GM23338 (cell line): ENCODE measurements at regions not wholly inside any gene's neighbourhood (a gene's known extent, or its start where the extent isn't known, plus 50 kb on each side); places are given as distances from the start of the nearest gene placed in this dataset.

Experiments
- ATAC-seq: fragments of 200-7000 bp; cut with Tn5 transposase; 3 replicates; pipeline ENCODE4 v1.9.1; 2020
- DNase-seq: peaks from one replicate; pipeline ENCODE4 v3.0.0-alpha.2; 2015; ENCODE audit warnings: low spot score
- H2AFZ ChIP-seq: fragments of 200-600 bp; sonication (generic); 2 replicates; pipeline ENCODE4 v1.8.0; 2016; ENCODE audit warnings: antibody characterized with exemption, mild to moderate bottlenecking, moderate library complexity
- H3F3A ChIP-seq: fragments of 200-600 bp; sonication (generic); replicated peaks from 2 replicates; pipeline ENCODE4 v1.8.0; 2017; ENCODE audit warnings: antibody characterized with exemption, mixed run types, low read depth
- H3K27ac ChIP-seq: fragments of 200-600 bp; sonication (generic); 2 replicates; pipeline ENCODE4 v1.6.1; 2016; ENCODE audit warnings: low read depth
- H3K27me3 ChIP-seq: fragments of 200-600 bp; sonication (generic); 2 replicates; pipeline ENCODE4 v1.8.0; 2016; ENCODE audit warnings: mild to moderate bottlenecking, mixed run types, moderate library complexity; ENCODE audit not compliant: insufficient read depth
- H3K36me3 ChIP-seq: fragments of 200-600 bp; sonication (generic); 2 replicates; pipeline ENCODE4 v1.8.0; 2016; ENCODE audit warnings: mild to moderate bottlenecking; ENCODE audit not compliant: insufficient read depth
- H3K4me1 ChIP-seq: fragments of 200-600 bp; sonication (generic); 2 replicates; pipeline ENCODE4 v1.8.0; 2016; ENCODE audit warnings: mild to moderate bottlenecking, moderate library complexity; ENCODE audit not compliant: insufficient read depth
- H3K4me2 ChIP-seq: fragments of 200-600 bp; sonication (generic); 2 replicates; pipeline ENCODE4 v1.7.1; 2017; ENCODE audit warnings: mixed run types
- H3K4me3 ChIP-seq: fragments of 200-600 bp; sonication (generic); 2 replicates; pipeline ENCODE4 v1.6.1; 2016; ENCODE audit warnings: mixed run types
- H3K79me2 ChIP-seq: fragments of 200-600 bp; sonication (generic); replicated peaks from 2 replicates; pipeline ENCODE4 v1.8.0; 2017; ENCODE audit warnings: mild to moderate bottlenecking; ENCODE audit not compliant: insufficient read depth
- H3K9me2 ChIP-seq: fragments of 200-600 bp; sonication (generic); 2 replicates; pipeline ENCODE4 v1.8.0; 2017; ENCODE audit not compliant: insufficient read depth
- H4K20me1 ChIP-seq: fragments of 200-600 bp; sonication (generic); replicated peaks from 2 replicates; pipeline ENCODE4 v1.8.0; 2017; ENCODE audit warnings: mild to moderate bottlenecking; ENCODE audit not compliant: insufficient read depth
- H3K27ac Mint-ChIP-seq: 2 replicates; pipeline ENCODE4 v1.8.0; 2020; ENCODE audit warnings: inconsistent platforms, mild to moderate bottlenecking, moderate library complexity, mixed read lengths
- H3K27me3 Mint-ChIP-seq: 3 replicates; pipeline ENCODE4 v1.8.0; 2022; ENCODE audit warnings: low read depth, mild to moderate bottlenecking, moderate library complexity, mixed read lengths, inconsistent platforms; ENCODE audit not compliant: insufficient read depth, poor library complexity
- H3K36me3 Mint-ChIP-seq: 3 replicates; pipeline ENCODE4 v1.8.0; 2021; ENCODE audit warnings: low read depth, mild to moderate bottlenecking, inconsistent platforms, moderate library complexity, mixed read lengths
- H3K4me1 Mint-ChIP-seq: 3 replicates; pipeline ENCODE4 v1.8.0; 2020; ENCODE audit warnings: mild to moderate bottlenecking, inconsistent platforms, mixed read lengths
- H3K4me3 Mint-ChIP-seq: 3 replicates; pipeline ENCODE4 v1.8.0; 2021; ENCODE audit warnings: moderate library complexity, mild to moderate bottlenecking, inconsistent platforms, mixed read lengths
- H3K9me3 Mint-ChIP-seq: 3 replicates; pipeline ENCODE4 v1.8.0; 2020; ENCODE audit warnings: moderate library complexity, mild to moderate bottlenecking, inconsistent platforms, mixed read lengths
- CREB1 ChIP-seq: fragments of 250-450 bp; sonication (Bioruptor Pico); IDR thresholded peaks from 2 replicates; pipeline ENCODE4 v1.5.0; 2020; ENCODE audit warnings: low read depth, mild to moderate bottlenecking, moderate library complexity
- ETS1 ChIP-seq: IDR thresholded peaks from 2 replicates; pipeline ENCODE4 v1.6.1; 2016; ENCODE audit warnings: antibody characterized with exemption
- EZH2 ChIP-seq: fragments of 200-600 bp; sonication (generic); IDR thresholded peaks from one replicate; pipeline ENCODE4 v1.8.0; 2017; ENCODE audit warnings: antibody characterized with exemption, mild to moderate bottlenecking, low read depth; ENCODE audit not compliant: unreplicated experiment
- EZH2phosphoT487 ChIP-seq: fragments of 200-600 bp; sonication (generic); IDR thresholded peaks from one replicate; pipeline ENCODE4 v1.8.1; 2018; ENCODE audit warnings: antibody characterized with exemption; ENCODE audit not compliant: unreplicated experiment
- JUNB ChIP-seq: IDR thresholded peaks from one replicate; pipeline ENCODE4 v1.6.1; 2016; ENCODE audit warnings: antibody characterized with exemption; ENCODE audit not compliant: unreplicated experiment
- NANOG ChIP-seq: IDR thresholded peaks from 2 replicates; pipeline ENCODE4 v1.6.1; 2016; ENCODE audit warnings: antibody characterized with exemption, borderline replicate concordance
- POLR2AphosphoS5 ChIP-seq: IDR thresholded peaks from 2 replicates; pipeline ENCODE4 v1.6.1; 2016; ENCODE audit warnings: antibody characterized with exemption, low read depth
- STAT1 ChIP-seq: IDR thresholded peaks from one replicate; pipeline ENCODE4 v1.6.1; 2016; ENCODE audit warnings: antibody characterized with exemption; ENCODE audit not compliant: unreplicated experiment
- ZNF114 ChIP-seq: fragments of 250-450 bp; sonication (Bioruptor Pico); IDR thresholded peaks from 2 replicates; pipeline ENCODE4 v1.5.0; 2020; ENCODE audit warnings: mild to moderate bottlenecking, moderate library complexity
- ZNF331 ChIP-seq: fragments of 250-450 bp; sonication (Bioruptor Pico); IDR thresholded peaks from 2 replicates; pipeline ENCODE4 v1.5.0; 2020; ENCODE audit warnings: low read depth, mild to moderate bottlenecking, moderate library complexity
- ZNF462 ChIP-seq: fragments of 250-450 bp; sonication (Bioruptor Pico); IDR thresholded peaks from 2 replicates; pipeline ENCODE4 v1.5.0; 2020; ENCODE audit warnings: mild to moderate bottlenecking, moderate library complexity
- TF ChIP-seq, protein P1 (sequence below): IDR thresholded peaks from one replicate; pipeline ENCODE4 v1.6.1; 2018; ENCODE audit warnings: antibody characterized with exemption; ENCODE audit not compliant: unreplicated experiment
- TF ChIP-seq, protein P2 (sequence below), 2 experiments: fragments of 200-600 bp in 1 of 2; sonication (generic) in 1 of 2; conservative IDR thresholded peaks; 2 replicates each; pipeline versions ENCODE4 v1.5.1 to v1.6.1; 2016 to 2017; ENCODE audit warnings: antibody characterized with exemption in 2 of 2, low read depth in 2 of 2, mild to moderate bottlenecking in 2 of 2, moderate library complexity in 1 of 2

DNA sequence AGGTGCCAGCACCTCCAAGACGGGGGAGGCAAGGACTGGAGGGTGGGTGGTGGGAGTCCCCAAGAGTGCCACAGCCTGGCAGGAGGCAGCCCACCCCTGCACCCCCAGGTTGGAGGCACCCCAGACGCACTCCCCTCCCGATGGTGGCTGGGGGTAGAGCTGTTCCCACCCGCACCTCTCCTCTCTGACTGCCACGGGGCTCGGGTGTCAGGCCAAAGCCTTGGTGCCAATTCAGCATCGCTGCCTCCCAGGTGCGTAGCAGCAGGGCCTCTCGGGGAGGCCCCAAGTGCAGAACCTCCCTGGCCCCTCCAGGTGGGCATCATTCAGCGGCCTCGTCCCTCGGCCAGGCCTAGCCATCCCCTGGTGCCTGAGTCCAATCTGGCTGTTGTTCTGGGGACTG, 81.1 kb downstream of the ENGASE start:
- no peaks in the 10 kb centered on the region for H3K36me3 ChIP-seq
- H2AFZ ChIP-seq, result no peak overlapping the region
- H3K36me3 Mint-ChIP-seq, result no peaks in the 10 kb centered on the region
- H3K27me3 ChIP-seq, result no peaks in the 10 kb centered on the region
- no peak for DNase-seq
- H3K79me2 ChIP-seq, result no peaks in the 10 kb centered on the region
- H4K20me1 ChIP-seq, result no peaks in the 10 kb centered on the region
- no peak overlapping the region for H3K27ac Mint-ChIP-seq
- TF ChIP-seq, protein P1, sequence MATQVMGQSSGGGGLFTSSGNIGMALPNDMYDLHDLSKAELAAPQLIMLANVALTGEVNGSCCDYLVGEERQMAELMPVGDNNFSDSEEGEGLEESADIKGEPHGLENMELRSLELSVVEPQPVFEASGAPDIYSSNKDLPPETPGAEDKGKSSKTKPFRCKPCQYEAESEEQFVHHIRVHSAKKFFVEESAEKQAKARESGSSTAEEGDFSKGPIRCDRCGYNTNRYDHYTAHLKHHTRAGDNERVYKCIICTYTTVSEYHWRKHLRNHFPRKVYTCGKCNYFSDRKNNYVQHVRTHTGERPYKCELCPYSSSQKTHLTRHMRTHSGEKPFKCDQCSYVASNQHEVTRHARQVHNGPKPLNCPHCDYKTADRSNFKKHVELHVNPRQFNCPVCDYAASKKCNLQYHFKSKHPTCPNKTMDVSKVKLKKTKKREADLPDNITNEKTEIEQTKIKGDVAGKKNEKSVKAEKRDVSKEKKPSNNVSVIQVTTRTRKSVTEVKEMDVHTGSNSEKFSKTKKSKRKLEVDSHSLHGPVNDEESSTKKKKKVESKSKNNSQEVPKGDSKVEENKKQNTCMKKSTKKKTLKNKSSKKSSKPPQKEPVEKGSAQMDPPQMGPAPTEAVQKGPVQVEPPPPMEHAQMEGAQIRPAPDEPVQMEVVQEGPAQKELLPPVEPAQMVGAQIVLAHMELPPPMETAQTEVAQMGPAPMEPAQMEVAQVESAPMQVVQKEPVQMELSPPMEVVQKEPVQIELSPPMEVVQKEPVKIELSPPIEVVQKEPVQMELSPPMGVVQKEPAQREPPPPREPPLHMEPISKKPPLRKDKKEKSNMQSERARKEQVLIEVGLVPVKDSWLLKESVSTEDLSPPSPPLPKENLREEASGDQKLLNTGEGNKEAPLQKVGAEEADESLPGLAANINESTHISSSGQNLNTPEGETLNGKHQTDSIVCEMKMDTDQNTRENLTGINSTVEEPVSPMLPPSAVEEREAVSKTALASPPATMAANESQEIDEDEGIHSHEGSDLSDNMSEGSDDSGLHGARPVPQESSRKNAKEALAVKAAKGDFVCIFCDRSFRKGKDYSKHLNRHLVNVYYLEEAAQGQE, result no peak
- TF ChIP-seq POLR2AphosphoS5, result no peak
- TF ChIP-seq EZH2, result no peak
- no peak for TF ChIP-seq ETS1
- TF ChIP-seq NANOG, result no peak
- TF ChIP-seq, protein P2, sequence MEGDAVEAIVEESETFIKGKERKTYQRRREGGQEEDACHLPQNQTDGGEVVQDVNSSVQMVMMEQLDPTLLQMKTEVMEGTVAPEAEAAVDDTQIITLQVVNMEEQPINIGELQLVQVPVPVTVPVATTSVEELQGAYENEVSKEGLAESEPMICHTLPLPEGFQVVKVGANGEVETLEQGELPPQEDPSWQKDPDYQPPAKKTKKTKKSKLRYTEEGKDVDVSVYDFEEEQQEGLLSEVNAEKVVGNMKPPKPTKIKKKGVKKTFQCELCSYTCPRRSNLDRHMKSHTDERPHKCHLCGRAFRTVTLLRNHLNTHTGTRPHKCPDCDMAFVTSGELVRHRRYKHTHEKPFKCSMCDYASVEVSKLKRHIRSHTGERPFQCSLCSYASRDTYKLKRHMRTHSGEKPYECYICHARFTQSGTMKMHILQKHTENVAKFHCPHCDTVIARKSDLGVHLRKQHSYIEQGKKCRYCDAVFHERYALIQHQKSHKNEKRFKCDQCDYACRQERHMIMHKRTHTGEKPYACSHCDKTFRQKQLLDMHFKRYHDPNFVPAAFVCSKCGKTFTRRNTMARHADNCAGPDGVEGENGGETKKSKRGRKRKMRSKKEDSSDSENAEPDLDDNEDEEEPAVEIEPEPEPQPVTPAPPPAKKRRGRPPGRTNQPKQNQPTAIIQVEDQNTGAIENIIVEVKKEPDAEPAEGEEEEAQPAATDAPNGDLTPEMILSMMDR (conservative IDR thresholded peaks at IDR 0.05; ENCODE audit: low read depth in 2 of 2), result no peak
- TF ChIP-seq EZH2phosphoT487, result no peak
- TF ChIP-seq STAT1, result no peak
- TF ChIP-seq JUNB, result no peak
- no peak for TF ChIP-seq CREB1
- no peak for TF ChIP-seq ZNF331 (CRISPR knock-in tag)
- TF ChIP-seq ZNF114 (CRISPR knock-in tag), result no peak
- no peak for TF ChIP-seq ZNF462 (CRISPR knock-in tag)
- H3K9me3 Mint-ChIP-seq, result no peaks in the 10 kb centered on the region; the same call in 2 of the 3 replicates
- no peaks in the 10 kb centered on the region for H3K9me2 ChIP-seq
- no peak overlapping the region for H3K4me3 ChIP-seq
- peaks cover 20% of the 10 kb centered on the region for H3K27me3 Mint-ChIP-seq
- peaks cover 21% of the 10 kb centered on the region for H3K4me1 Mint-ChIP-seq
- no peak for ATAC-seq
- H3K27ac ChIP-seq, result no peak overlapping the region
- H3K4me1 ChIP-seq, result peaks cover 4% of the 10 kb centered on the region; the same call in 1 of the 2 replicates
- H3K4me3 Mint-ChIP-seq, result no peak overlapping the region
- H3F3A ChIP-seq, result no peaks in the 10 kb centered on the region
- no peak overlapping the region for H3K4me2 ChIP-seq
